Neural cell (in vitro differentiated cells): ENCODE measurements at regions not wholly inside any gene's neighbourhood (a gene's known extent, or its start where the extent isn't known, plus 50 kb on each side); places are given as distances from the start of the nearest gene placed in this dataset.

Experiments used
- H2AFZ ChIP-seq: fragments of 200-600, 300-800 bp; sonication (generic), shearing (Covaris generic); 2 replicates; pipeline ENCODE4 v1.6.0; 2014; ENCODE audit warnings: low read depth, mild to moderate bottlenecking, antibody characterized with exemption, low read length, moderate library complexity
- H3F3A ChIP-seq: fragments of 200-600 bp; shearing (Covaris generic); 2 replicates; pipeline ENCODE4 v1.6.1; 2016; ENCODE audit warnings: mild to moderate bottlenecking, moderate library complexity, mixed read lengths, antibody characterized with exemption, low read length; ENCODE audit not compliant: insufficient read depth, poor library complexity, severe bottlenecking
- H3K27ac ChIP-seq: fragments of 200-600, 300-800 bp; sonication (generic), shearing (Covaris generic); 2 replicates; pipeline ENCODE4 v1.5.1; 2014; ENCODE audit warnings: mild to moderate bottlenecking, low read length, moderate library complexity
- H3K27me3 ChIP-seq: fragments of 300-800, 200-600 bp; sonication (generic), shearing (Covaris generic); 2 replicates; pipeline ENCODE4 v1.6.0; 2014; ENCODE audit warnings: mild to moderate bottlenecking, low read depth, low read length, moderate library complexity; ENCODE audit not compliant: insufficient read depth
- H3K36me3 ChIP-seq: fragments of 300-800, 200-600 bp; sonication (generic), shearing (Covaris generic); 2 replicates; pipeline ENCODE4 v1.5.1; 2014; ENCODE audit warnings: mild to moderate bottlenecking, antibody characterized with exemption, low read length, moderate library complexity; ENCODE audit not compliant: insufficient read depth
- H3K4me2 ChIP-seq: fragments of 300-800, 200-600 bp; sonication (generic), shearing (Covaris generic); 2 replicates; pipeline ENCODE4 v1.6.0; 2014; ENCODE audit warnings: mild to moderate bottlenecking, low read length
- H3K4me3 ChIP-seq: fragments of 300-800, 200-600 bp; sonication (generic), shearing (Covaris generic); 2 replicates; pipeline ENCODE4 v1.5.1; 2014; ENCODE audit warnings: mild to moderate bottlenecking, low read length, moderate library complexity
- H3K79me2 ChIP-seq: fragments of 200-600 bp; shearing (Covaris generic); replicated peaks from 2 replicates; pipeline ENCODE4 v1.6.0; 2014; ENCODE audit warnings: mild to moderate bottlenecking, low read length, moderate library complexity; ENCODE audit not compliant: insufficient read depth
- H3K9ac ChIP-seq: fragments of 300-800, 200-600 bp; sonication (generic), shearing (Covaris generic); 2 replicates; pipeline ENCODE4 v1.6.1; 2016; ENCODE audit warnings: mild to moderate bottlenecking, low read length, mixed read lengths
- H3K9me2 ChIP-seq: fragments of 200-600 bp; shearing (Covaris generic); 2 replicates; pipeline ENCODE4 v1.6.1; 2016; ENCODE audit warnings: mild to moderate bottlenecking, low read length, mixed read lengths; ENCODE audit not compliant: insufficient read depth
- H3K9me3 ChIP-seq: fragments of 200-600, 300-800 bp; sonication (generic), shearing (Covaris generic); 2 replicates; pipeline ENCODE4 v1.6.1; 2016; ENCODE audit warnings: mild to moderate bottlenecking, mixed run types, low read length, moderate library complexity, mixed read lengths
- H4K20me1 ChIP-seq: fragments of 200-600 bp; shearing (Covaris generic); 2 replicates; pipeline ENCODE4 v1.6.1; 2016; ENCODE audit warnings: mild to moderate bottlenecking, mixed run types; ENCODE audit not compliant: insufficient read depth
- EP300 ChIP-seq: fragments of 450-650 bp; conservative IDR thresholded peaks from 2 replicates; pipeline ENCODE4 v1.6.1; 2014; ENCODE audit warnings: antibody characterized with exemption, mild to moderate bottlenecking, moderate library complexity; ENCODE audit not compliant: poor library complexity, severe bottlenecking
- EZH2 ChIP-seq: fragments of 200-600, 300-800 bp; shearing (Covaris generic), sonication (generic); IDR thresholded peaks from 2 replicates; pipeline ENCODE4 v1.6.1; 2014; ENCODE audit warnings: antibody characterized with exemption, low read length, borderline replicate concordance, mild to moderate bottlenecking; ENCODE audit not compliant: insufficient read depth, poor library complexity, severe bottlenecking
- MXI1 ChIP-seq: fragments of 450-650 bp; conservative IDR thresholded peaks from 2 replicates; pipeline ENCODE4 v1.6.1; 2014; ENCODE audit warnings: antibody characterized with exemption, mild to moderate bottlenecking; ENCODE audit not compliant: poor library complexity, severe bottlenecking
- POLR2AphosphoS5 ChIP-seq: IDR thresholded peaks from 2 replicates; pipeline ENCODE4 v1.6.1; 2012
- RAD21 ChIP-seq: fragments of 450-650 bp; conservative IDR thresholded peaks from 2 replicates; pipeline ENCODE4 v1.6.1; 2014; ENCODE audit warnings: antibody characterized with exemption, mild to moderate bottlenecking, moderate library complexity
- SMC3 ChIP-seq: fragments of 450-650 bp; conservative IDR thresholded peaks from 2 replicates; pipeline ENCODE4 v1.6.1; 2014; ENCODE audit warnings: antibody characterized with exemption, mild to moderate bottlenecking, moderate library complexity; ENCODE audit not compliant: poor library complexity
- TAF1 ChIP-seq: IDR thresholded peaks from 2 replicates; pipeline ENCODE4 v1.6.1; 2012; ENCODE audit warnings: low read depth
- TF ChIP-seq, protein P1 (sequence below): fragments of 450-650 bp; IDR thresholded peaks from 2 replicates; pipeline ENCODE4 v1.5.1; 2014; ENCODE audit warnings: antibody characterized with exemption, mild to moderate bottlenecking, moderate library complexity; ENCODE audit not compliant: poor library complexity, severe bottlenecking
- TF ChIP-seq, protein P2 (sequence below): IDR thresholded peaks from 2 replicates; pipeline ENCODE4 v1.6.1; 2012; ENCODE audit warnings: borderline replicate concordance

DNA sequence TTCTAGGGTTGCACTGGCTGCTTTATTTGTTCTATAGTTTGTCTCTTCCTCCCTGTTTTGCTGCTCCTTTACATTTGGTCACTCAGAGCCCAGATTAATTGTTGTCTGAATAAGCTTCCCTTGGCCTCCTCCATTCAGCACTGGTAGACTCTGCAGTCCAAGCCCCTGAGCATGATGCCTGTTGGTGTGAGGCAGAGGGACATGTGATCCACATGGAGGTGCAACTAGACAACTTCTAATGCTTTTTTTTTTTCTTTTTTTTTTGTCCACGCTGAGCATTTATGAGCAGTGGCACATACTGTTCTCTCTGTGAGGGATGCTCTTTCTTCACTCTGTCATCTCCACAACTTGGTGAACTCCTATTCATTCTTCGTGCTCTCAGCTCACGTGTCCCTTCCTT, 167.3 kb upstream of the TBC1D5 start:
- Histone ChIP-seq H3K27ac (no peak overlapping the region), H3K36me3 (no peaks in the 10 kb centered on the region), H3K4me2 (no peak overlapping the region), H3K9me3 (no peaks in the 10 kb centered on the region), H3K9ac (no peak overlapping the region), H3K79me2 (no peaks in the 10 kb centered on the region), H4K20me1 (no peaks in the 10 kb centered on the region), H3K9me2 (no peaks in the 10 kb centered on the region), H2AFZ (no peak overlapping the region), H3K4me3 (no peak overlapping the region), H3K27me3 (no peaks in the 10 kb centered on the region), H3F3A (no peaks in the 10 kb centered on the region)
- no peak for TF ChIP-seq EZH2
- TF ChIP-seq, protein P1, sequence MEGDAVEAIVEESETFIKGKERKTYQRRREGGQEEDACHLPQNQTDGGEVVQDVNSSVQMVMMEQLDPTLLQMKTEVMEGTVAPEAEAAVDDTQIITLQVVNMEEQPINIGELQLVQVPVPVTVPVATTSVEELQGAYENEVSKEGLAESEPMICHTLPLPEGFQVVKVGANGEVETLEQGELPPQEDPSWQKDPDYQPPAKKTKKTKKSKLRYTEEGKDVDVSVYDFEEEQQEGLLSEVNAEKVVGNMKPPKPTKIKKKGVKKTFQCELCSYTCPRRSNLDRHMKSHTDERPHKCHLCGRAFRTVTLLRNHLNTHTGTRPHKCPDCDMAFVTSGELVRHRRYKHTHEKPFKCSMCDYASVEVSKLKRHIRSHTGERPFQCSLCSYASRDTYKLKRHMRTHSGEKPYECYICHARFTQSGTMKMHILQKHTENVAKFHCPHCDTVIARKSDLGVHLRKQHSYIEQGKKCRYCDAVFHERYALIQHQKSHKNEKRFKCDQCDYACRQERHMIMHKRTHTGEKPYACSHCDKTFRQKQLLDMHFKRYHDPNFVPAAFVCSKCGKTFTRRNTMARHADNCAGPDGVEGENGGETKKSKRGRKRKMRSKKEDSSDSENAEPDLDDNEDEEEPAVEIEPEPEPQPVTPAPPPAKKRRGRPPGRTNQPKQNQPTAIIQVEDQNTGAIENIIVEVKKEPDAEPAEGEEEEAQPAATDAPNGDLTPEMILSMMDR, result no peak
- TF ChIP-seq, protein P2, sequence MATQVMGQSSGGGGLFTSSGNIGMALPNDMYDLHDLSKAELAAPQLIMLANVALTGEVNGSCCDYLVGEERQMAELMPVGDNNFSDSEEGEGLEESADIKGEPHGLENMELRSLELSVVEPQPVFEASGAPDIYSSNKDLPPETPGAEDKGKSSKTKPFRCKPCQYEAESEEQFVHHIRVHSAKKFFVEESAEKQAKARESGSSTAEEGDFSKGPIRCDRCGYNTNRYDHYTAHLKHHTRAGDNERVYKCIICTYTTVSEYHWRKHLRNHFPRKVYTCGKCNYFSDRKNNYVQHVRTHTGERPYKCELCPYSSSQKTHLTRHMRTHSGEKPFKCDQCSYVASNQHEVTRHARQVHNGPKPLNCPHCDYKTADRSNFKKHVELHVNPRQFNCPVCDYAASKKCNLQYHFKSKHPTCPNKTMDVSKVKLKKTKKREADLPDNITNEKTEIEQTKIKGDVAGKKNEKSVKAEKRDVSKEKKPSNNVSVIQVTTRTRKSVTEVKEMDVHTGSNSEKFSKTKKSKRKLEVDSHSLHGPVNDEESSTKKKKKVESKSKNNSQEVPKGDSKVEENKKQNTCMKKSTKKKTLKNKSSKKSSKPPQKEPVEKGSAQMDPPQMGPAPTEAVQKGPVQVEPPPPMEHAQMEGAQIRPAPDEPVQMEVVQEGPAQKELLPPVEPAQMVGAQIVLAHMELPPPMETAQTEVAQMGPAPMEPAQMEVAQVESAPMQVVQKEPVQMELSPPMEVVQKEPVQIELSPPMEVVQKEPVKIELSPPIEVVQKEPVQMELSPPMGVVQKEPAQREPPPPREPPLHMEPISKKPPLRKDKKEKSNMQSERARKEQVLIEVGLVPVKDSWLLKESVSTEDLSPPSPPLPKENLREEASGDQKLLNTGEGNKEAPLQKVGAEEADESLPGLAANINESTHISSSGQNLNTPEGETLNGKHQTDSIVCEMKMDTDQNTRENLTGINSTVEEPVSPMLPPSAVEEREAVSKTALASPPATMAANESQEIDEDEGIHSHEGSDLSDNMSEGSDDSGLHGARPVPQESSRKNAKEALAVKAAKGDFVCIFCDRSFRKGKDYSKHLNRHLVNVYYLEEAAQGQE, result no peak

DNA sequence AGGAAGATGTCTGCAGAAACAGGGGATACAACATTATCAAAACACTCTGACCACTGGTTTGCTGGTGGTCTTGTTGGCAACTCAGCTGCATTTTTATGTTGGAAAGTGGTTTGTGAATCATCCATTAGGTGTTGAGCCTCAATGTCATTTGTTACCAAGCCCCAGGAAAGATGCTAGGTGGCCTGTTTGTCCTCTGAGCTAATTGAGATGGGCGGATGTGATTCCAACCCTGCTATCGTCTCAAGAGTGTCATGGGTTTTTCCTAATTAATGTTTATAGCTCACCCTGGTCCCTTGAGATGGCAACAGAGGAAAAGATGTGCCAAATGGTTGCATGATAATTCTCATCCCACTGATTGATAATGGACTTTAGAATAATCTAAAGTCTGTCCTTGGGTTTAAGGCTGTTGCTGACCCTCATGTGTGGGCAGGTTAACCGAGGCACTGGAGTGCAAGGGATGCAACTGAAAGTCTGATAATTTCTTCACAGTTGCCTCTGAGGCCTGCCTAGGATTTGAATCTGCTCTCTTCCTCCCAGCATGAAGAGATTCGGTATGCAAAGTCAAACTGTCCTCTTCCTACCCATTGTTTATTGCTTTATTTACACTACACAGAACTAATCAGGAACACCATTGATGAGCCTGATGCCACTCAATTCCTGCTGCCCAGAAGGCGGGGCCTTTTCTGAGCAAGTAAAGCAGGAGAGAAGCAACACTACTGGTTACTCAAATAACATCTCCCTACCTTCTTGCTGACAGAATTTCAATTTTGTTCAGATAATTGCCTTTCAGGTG, 166.2 kb upstream of the TBC1D5 start:
- H3K4me2 ChIP-seq, result no peak overlapping the region
- no peak for TF ChIP-seq MXI1
- no peak for TF ChIP-seq EZH2
- TF ChIP-seq, protein P1, result no peak
- no peak for TF ChIP-seq POLR2AphosphoS5
- TF ChIP-seq, protein P2, result no peak
- TF ChIP-seq RAD21, result no peak
- TF ChIP-seq TAF1, result no peak
- no peak for TF ChIP-seq SMC3
- TF ChIP-seq EP300, result no peak
- no peaks in the 10 kb centered on the region for H3K79me2 ChIP-seq
- H3K36me3 ChIP-seq, result no peaks in the 10 kb centered on the region
- no peak overlapping the region for H3K27ac ChIP-seq
- no peak overlapping the region for H2AFZ ChIP-seq
- no peaks in the 10 kb centered on the region for H3K9me2 ChIP-seq
- no peaks in the 10 kb centered on the region for H3K9me3 ChIP-seq
- no peaks in the 10 kb centered on the region for H3F3A ChIP-seq
- H4K20me1 ChIP-seq, result no peaks in the 10 kb centered on the region
- no peak overlapping the region for H3K4me3 ChIP-seq
- H3K9ac ChIP-seq, result no peak overlapping the region
- no peaks in the 10 kb centered on the region for H3K27me3 ChIP-seq
